ENCODE measurements at regions not wholly inside any gene's neighbourhood (a gene's known extent, or its start where the extent isn't known, plus 50 kb on each side); places are given as distances from the start of the nearest gene placed in this dataset.

- TF ChIP-seq CTCF (IDR thresholded peaks at IDR 0.05) (no peak), EZH2phosphoT487 (IDR thresholded peaks at IDR 0.05) (no peak)
Measured at GRCh38 chr7:153943861-153944260, 108.3 kb upstream of the DPP6 start.

All from neural progenitor cell (in vitro differentiated cells).